OCI-LY1 (cell line): ENCODE measurements at regions not wholly inside any gene's neighbourhood (a gene's known extent, or its start where the extent isn't known, plus 50 kb on each side); places are given as distances from the start of the nearest gene placed in this dataset.

Experiments
- CTCF ChIP-seq: fragments of 200-600 bp; sonication (generic), shearing (Covaris generic); IDR thresholded peaks from 2 replicates; pipeline ENCODE4 v1.5.1; 2017; ENCODE audit warnings: mild to moderate bottlenecking, antibody characterized with exemption, low read length, moderate library complexity, mixed read lengths
- EZH2 ChIP-seq: fragments of 200-600 bp; sonication (generic), shearing (Covaris generic); IDR thresholded peaks from 2 replicates; pipeline ENCODE4 v1.8.0; 2017; ENCODE audit warnings: borderline replicate concordance, mixed run types, mild to moderate bottlenecking, antibody characterized with exemption, low read length, moderate library complexity, mixed read lengths

- TF ChIP-seq EZH2: no peak
- no peak for TF ChIP-seq CTCF
Measured at GRCh38 chr4:178198691-178199090, 756.5 kb upstream of the AGA start.
